GM12878 (cell line): ENCODE measurements at regions not wholly inside any gene's neighbourhood (a gene's known extent, or its start where the extent isn't known, plus 50 kb on each side); places are given as distances from the start of the nearest gene placed in this dataset.

Experiments used
- ATAC-seq: fragments of 200-7000 bp; cut with Tn5 transposase; 3 replicates; pipeline ENCODE4 v1.9.1; 2020; ENCODE audit warnings: mild to moderate bottlenecking, moderate library complexity
- BruUV-seq: library from RNA; stranded (reverse); fragments of 400-500 nt; replicated peaks from 2 replicates; lab custom pipeline; 2021; lab: Mats Ljungman, UMichigan
- CTCF ChIA-PET: fragments of 300-600 bp; sonication (Branson Sonifier 250); formaldehyde crosslinking; extraction: SDS; loops from one replicate; lab custom pipeline; 2021; ENCODE audit warnings: inconsistent platforms; lab: Yijun Ruan, JAX
- POLR2A ChIA-PET: fragments of 350-600 bp; formaldehyde crosslinking; extraction: SDS; loops from one replicate; lab custom pipeline; 2021; ENCODE audit warnings: inconsistent platforms; lab: Charles Lee
- RAD21 ChIA-PET: fragments of 300-600 bp; sonication (Branson Sonifier 250); formaldehyde crosslinking; loops from one replicate; lab custom pipeline; 2023; ENCODE audit warnings: antibody characterized with exemption; ENCODE audit not compliant: unreplicated experiment; lab: Charles Lee
- SMC1A ChIA-PET: fragments of 300-600 bp; sonication (Branson Sonifier 250); formaldehyde crosslinking; loops from one replicate; lab custom pipeline; 2023; ENCODE audit not compliant: unreplicated experiment, uncharacterized antibody; lab: Charles Lee
- DNase-seq: peaks from one replicate; pipeline ENCODE4 v3.0.0-alpha.2; 2011; ENCODE audit warnings: low read depth, low spot score
- FAIRE-seq: peaks from 3 replicates; lab custom pipeline; 2011; peaks lifted over from hg19 to GRCh38; lab: Jason Lieb, UNC
- H2AFZ ChIP-seq: 2 replicates; pipeline ENCODE4 v1.6.0; 2011; ENCODE audit warnings: low read depth, low read length, control low read depth; ENCODE audit not compliant: control insufficient read depth
- H3K27ac ChIP-seq: 2 replicates; pipeline ENCODE4 v1.5.1; 2011; ENCODE audit warnings: control low read depth; ENCODE audit not compliant: control insufficient read depth, insufficient read depth
- H3K27me3 ChIP-seq, 2 experiments: replicated peaks in 1 of 2; 2 replicates each; pipeline versions ENCODE4 v1.6.0 to v1.6.1; 2011; ENCODE audit warnings: low read length in 1 of 2; ENCODE audit not compliant: control insufficient read depth in 2 of 2, insufficient read depth in 2 of 2
- H3K36me3 ChIP-seq, 2 experiments: 2 replicates each; pipeline ENCODE4 v1.5.1; 2011; ENCODE audit warnings: low read length in 1 of 2; ENCODE audit not compliant: control insufficient read depth in 2 of 2, insufficient read depth in 2 of 2
- H3K4me1 ChIP-seq: 2 replicates; pipeline ENCODE4 v1.6.1; 2011; ENCODE audit warnings: mild to moderate bottlenecking, low read length, moderate library complexity, mixed read lengths; ENCODE audit not compliant: control insufficient read depth, insufficient read depth
- H3K4me2 ChIP-seq: 2 replicates; pipeline ENCODE4 v1.6.0; 2011; ENCODE audit warnings: control low read depth; ENCODE audit not compliant: control insufficient read depth, insufficient read depth
- H3K4me3 ChIP-seq: fragments of 200-600 bp; sonication (generic); 2 replicates; pipeline ENCODE4 v1.5.1; 2016
- H3K79me2 ChIP-seq: 2 replicates; pipeline ENCODE4 v1.6.0; 2011; ENCODE audit warnings: low read length; ENCODE audit not compliant: control insufficient read depth, insufficient read depth
- H3K9ac ChIP-seq: 2 replicates; pipeline ENCODE4 v1.8.0; 2011; ENCODE audit warnings: low read length, control low read depth, mixed read lengths; ENCODE audit not compliant: control insufficient read depth, insufficient read depth
- H3K9me3 ChIP-seq: replicated peaks from 3 replicates; pipeline ENCODE4 v1.5.1; 2011; ENCODE audit warnings: mild to moderate bottlenecking, low read length; ENCODE audit not compliant: control insufficient read depth, insufficient read depth
- H4K20me1 ChIP-seq: 2 replicates; pipeline ENCODE4 v1.6.0; 2011; ENCODE audit not compliant: control insufficient read depth, insufficient read depth
- CEBPB ChIP-seq, 2 experiments: fragments of 150-350 bp in 1 of 2; IDR thresholded peaks; 2 replicates each; pipeline ENCODE4 v1.6.1; 2012 to 2014; ENCODE audit warnings: low read depth in 2 of 2, low read length in 2 of 2, borderline replicate concordance in 1 of 2, inconsistent platforms in 1 of 2
- CHD4 ChIP-seq: fragments of 200-600 bp; sonication (generic); IDR thresholded peaks from 2 replicates; pipeline ENCODE4 v1.6.1; 2016; ENCODE audit warnings: mild to moderate bottlenecking
- EGR1 ChIP-seq, 2 experiments: IDR thresholded peaks; 1 replicate in 1 of 2; 2 replicates in 1 of 2; pipeline ENCODE4 v1.6.1; 2011 to 2012; ENCODE audit warnings: low read depth in 2 of 2, low read length in 2 of 2, borderline replicate concordance in 1 of 2, mild to moderate bottlenecking in 1 of 2, moderate library complexity in 1 of 2
- NFXL1 ChIP-seq: fragments of 450-650 bp; IDR thresholded peaks from 2 replicates; pipeline ENCODE4 v1.6.1; 2017; ENCODE audit warnings: antibody characterized with exemption, mild to moderate bottlenecking, borderline replicate concordance
- POLR2A ChIP-seq: IDR thresholded peaks from 2 replicates; pipeline ENCODE4 v1.6.1; 2011; ENCODE audit warnings: low read depth, mild to moderate bottlenecking, low read length
- RAD21 ChIP-seq: IDR thresholded peaks from 2 replicates; pipeline ENCODE4 v1.6.1; 2011; ENCODE audit warnings: mild to moderate bottlenecking, low read depth, low read length, moderate library complexity; ENCODE audit not compliant: insufficient read depth
- RB1 ChIP-seq: fragments of 450-650 bp; formaldehyde crosslinking; IDR thresholded peaks from 2 replicates; pipeline ENCODE4 v1.6.1; 2017; ENCODE audit warnings: mild to moderate bottlenecking, borderline replicate concordance
- SIX5 ChIP-seq: IDR thresholded peaks from 2 replicates; pipeline ENCODE4 v1.6.1; 2011; ENCODE audit warnings: mild to moderate bottlenecking, low read depth, low read length, moderate library complexity; ENCODE audit not compliant: severe bottlenecking
- SMC3 ChIP-seq: IDR thresholded peaks from 2 replicates; pipeline ENCODE4 v1.6.1; 2011; ENCODE audit warnings: low read length, improper control_type of control experiment, borderline replicate concordance
- ZNF687 ChIP-seq: fragments of 450-650 bp; IDR thresholded peaks from 2 replicates; pipeline ENCODE4 v1.6.1; 2017; ENCODE audit warnings: mild to moderate bottlenecking, moderate library complexity
- WGBS: methylation state at CpG from one replicate; pipeline ENCODE4 v1.1.6; 2016; ENCODE audit warnings: low lambda C conversion rate; ENCODE audit not compliant: insufficient replicate concordance, insufficient coverage; ENCODE audit errors: missing lambda C conversion rate; 5-methylcytosine and 5-hydroxymethylcytosine counted together
- in situ Hi-C: fragments of 300-500 bp; cut with MboI; formaldehyde crosslinking; loops from 9 replicates; pipeline ENCODE4 v1.14.3; 2018; ENCODE audit warnings: mixed read lengths
- intact Hi-C: fragments of 100-400 bp; cut with micrococcal nuclease; formaldehyde crosslinking; loops from one replicate; pipeline ENCODE4 v1.14.2; 2022; ENCODE audit not compliant: unreplicated experiment
- TF ChIP-seq, protein P1 (sequence below), 3 experiments: IDR thresholded peaks in 2 of 3; conservative IDR thresholded peaks in 1 of 3; 2 replicates each; pipeline ENCODE4 v1.5.1; 2011; ENCODE audit warnings: low read depth in 3 of 3, low read length in 3 of 3, mild to moderate bottlenecking in 3 of 3, control low read depth in 2 of 3, moderate library complexity in 2 of 3, inconsistent platforms in 1 of 3, mixed read lengths in 1 of 3; ENCODE audit not compliant: control insufficient read depth in 2 of 3, insufficient read depth in 1 of 3; ENCODE audit errors: extremely low read depth in 1 of 3

GRCh38 chr4:38236003-38236402 is 275.8 kb downstream of the PTTG2 start (continued):
- TF ChIP-seq RB1 (no peak), ZNF687 (no peak), POLR2A (no peak), RAD21 (no peak), SMC3 (no peak), EGR1 (IDR thresholded peaks at IDR 0.05; ENCODE audit: borderline replicate concordance in 1 of 2, low read depth in 2 of 2, low read length in 2 of 2) (no peak)

GRCh38 chr4:38236503-38236902 is 276.3 kb downstream of the PTTG2 start:
- H3K36me3 ChIP-seq = no peaks in the 10 kb centered on the region
- H3K4me2 ChIP-seq = no peak overlapping the region
- BruUV-seq = no TSS peak
- RAD21 ChIA-PET = interaction anchor here (1.5 kb wide), 1 partner anchor 57 kb away, joined by 3 read pairs; no protein-coding TSS in a partner anchor
- POLR2A ChIA-PET = no interaction called here
- no peak for DNase-seq
- no peaks in the 10 kb centered on the region for H3K79me2 ChIP-seq
- no peak for ATAC-seq
- H3K4me1 ChIP-seq = no peaks in the 10 kb centered on the region
- in situ Hi-C loops = no loop called here
- H4K20me1 ChIP-seq = no peaks in the 10 kb centered on the region
- H3K27ac ChIP-seq = no peak overlapping the region
- SMC1A ChIA-PET = interaction anchor here (1.5 kb wide), 1 partner anchor 56 kb away, joined by 5 read pairs; no protein-coding TSS in a partner anchor
- no peaks in the 10 kb centered on the region for H3K9me3 ChIP-seq
- no peaks in the 10 kb centered on the region; a peak in 1 of 4 replicates for H3K27me3 ChIP-seq
- 47% methylated on average over 3 of the region's 3 CpGs for WGBS
- CTCF ChIA-PET = no interaction called here
- FAIRE-seq = no peak
- no peak overlapping the region for H2AFZ ChIP-seq
- intact Hi-C loops = no loop called here
- H3K9ac ChIP-seq = no peak overlapping the region
- H3K4me3 ChIP-seq = no peak overlapping the region
- TF ChIP-seq SMC3 (no peak), CHD4 (no peak), SIX5 (no peak), CEBPB (IDR thresholded peaks at IDR 0.05; ENCODE audit: borderline replicate concordance in 1 of 2, low read depth in 2 of 2, low read length in 2 of 2) (no peak), NFXL1 (no peak)
- TF ChIP-seq, protein P1, sequence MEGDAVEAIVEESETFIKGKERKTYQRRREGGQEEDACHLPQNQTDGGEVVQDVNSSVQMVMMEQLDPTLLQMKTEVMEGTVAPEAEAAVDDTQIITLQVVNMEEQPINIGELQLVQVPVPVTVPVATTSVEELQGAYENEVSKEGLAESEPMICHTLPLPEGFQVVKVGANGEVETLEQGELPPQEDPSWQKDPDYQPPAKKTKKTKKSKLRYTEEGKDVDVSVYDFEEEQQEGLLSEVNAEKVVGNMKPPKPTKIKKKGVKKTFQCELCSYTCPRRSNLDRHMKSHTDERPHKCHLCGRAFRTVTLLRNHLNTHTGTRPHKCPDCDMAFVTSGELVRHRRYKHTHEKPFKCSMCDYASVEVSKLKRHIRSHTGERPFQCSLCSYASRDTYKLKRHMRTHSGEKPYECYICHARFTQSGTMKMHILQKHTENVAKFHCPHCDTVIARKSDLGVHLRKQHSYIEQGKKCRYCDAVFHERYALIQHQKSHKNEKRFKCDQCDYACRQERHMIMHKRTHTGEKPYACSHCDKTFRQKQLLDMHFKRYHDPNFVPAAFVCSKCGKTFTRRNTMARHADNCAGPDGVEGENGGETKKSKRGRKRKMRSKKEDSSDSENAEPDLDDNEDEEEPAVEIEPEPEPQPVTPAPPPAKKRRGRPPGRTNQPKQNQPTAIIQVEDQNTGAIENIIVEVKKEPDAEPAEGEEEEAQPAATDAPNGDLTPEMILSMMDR (IDR thresholded peaks at IDR 0.05 in 2 of 3, conservative IDR thresholded peaks at IDR 0.05 in 1 of 3; ENCODE audit: control insufficient read depth in 2 of 3, extremely low read depth in 1 of 3, insufficient read depth in 1 of 3, low read depth in 3 of 3, low read length in 3 of 3) = no peak
